Loucy (cell line): ENCODE measurements at regions not wholly inside any gene's neighbourhood (a gene's known extent, or its start where the extent isn't known, plus 50 kb on each side); places are given as distances from the start of the nearest gene placed in this dataset.

Source experiments
- H2AFZ ChIP-seq: fragments of 200-600 bp; sonication (generic); 2 replicates; pipeline ENCODE4 v1.6.0; 2016; ENCODE audit warnings: antibody characterized with exemption, mild to moderate bottlenecking, low read length, moderate library complexity
- H3F3A ChIP-seq: fragments of 200-600 bp; 2 replicates; pipeline ENCODE4 v1.6.0; 2016; ENCODE audit warnings: antibody characterized with exemption, low read depth, mild to moderate bottlenecking
- H3K27me3 ChIP-seq: fragments of 200-600 bp; sonication (generic); 2 replicates; pipeline ENCODE4 v1.6.1; 2014; ENCODE audit warnings: low read length, mild to moderate bottlenecking; ENCODE audit not compliant: insufficient read depth, poor library complexity, severe bottlenecking
- H3K36me3 ChIP-seq: fragments of 200-600 bp; sonication (generic); 2 replicates; pipeline ENCODE4 v1.6.1; 2016; ENCODE audit warnings: low read length; ENCODE audit not compliant: insufficient read depth
- H3K4me1 ChIP-seq: fragments of 200-600 bp; sonication (generic); 2 replicates; pipeline ENCODE4 v1.5.1; 2014; ENCODE audit warnings: low read length, mild to moderate bottlenecking; ENCODE audit not compliant: insufficient read depth, poor library complexity, severe bottlenecking
- H3K4me2 ChIP-seq: fragments of 200-600 bp; sonication (generic); 2 replicates; pipeline ENCODE4 v1.6.0; 2014; ENCODE audit warnings: antibody characterized with exemption, low read length, low read depth, mild to moderate bottlenecking; ENCODE audit not compliant: poor library complexity, severe bottlenecking
- H3K4me3 ChIP-seq: fragments of 200-600 bp; sonication (generic); 2 replicates; pipeline ENCODE4 v1.5.1; 2014; ENCODE audit warnings: low read length, mild to moderate bottlenecking, mixed read lengths; ENCODE audit not compliant: poor library complexity, severe bottlenecking
- H3K79me2 ChIP-seq: fragments of 200-600 bp; sonication (generic); 2 replicates; pipeline ENCODE4 v1.6.1; 2014; ENCODE audit warnings: low read length; ENCODE audit not compliant: insufficient read depth
- H3K9ac ChIP-seq: fragments of 200-600 bp; sonication (generic); 2 replicates; pipeline ENCODE4 v1.6.0; 2014; ENCODE audit warnings: mild to moderate bottlenecking, low read depth, low read length, moderate library complexity; ENCODE audit not compliant: poor library complexity, severe bottlenecking
- H3K9me2 ChIP-seq: fragments of 200-600 bp; sonication (generic); replicated peaks from 2 replicates; pipeline ENCODE4 v1.6.1; 2016; ENCODE audit warnings: low read depth, low read length, mixed read lengths
- H3K9me3 ChIP-seq: fragments of 200-600 bp; sonication (generic); 2 replicates; pipeline ENCODE4 v1.6.1; 2014; ENCODE audit warnings: mild to moderate bottlenecking, antibody characterized with exemption, low read length, low read depth; ENCODE audit not compliant: insufficient read depth
- H4K20me1 ChIP-seq: fragments of 200-600 bp; sonication (generic); 2 replicates; pipeline ENCODE4 v1.6.0; 2014; ENCODE audit warnings: antibody characterized with exemption, low read length, mild to moderate bottlenecking; ENCODE audit not compliant: insufficient read depth, poor library complexity, severe bottlenecking
- CTCF ChIP-seq: fragments of 200-600 bp; sonication (generic); conservative IDR thresholded peaks from 2 replicates; pipeline ENCODE4 v1.5.1; 2014; ENCODE audit warnings: mild to moderate bottlenecking, antibody characterized with exemption, low read length
- EZH2phosphoT487 ChIP-seq: fragments of 200-600 bp; IDR thresholded peaks from 2 replicates; pipeline ENCODE4 v1.6.1; 2018; ENCODE audit warnings: antibody characterized with exemption, mild to moderate bottlenecking, moderate library complexity, borderline replicate concordance

- Histone ChIP-seq H4K20me1 (no peaks in the 10 kb centered on the region), H3F3A (no peaks in the 10 kb centered on the region), H3K4me2 (no peak overlapping the region), H3K27me3 (no peaks in the 10 kb centered on the region), H3K36me3 (no peaks in the 10 kb centered on the region), H3K4me1 (peaks cover 9% of the 10 kb centered on the region), H3K9me3 (no peaks in the 10 kb centered on the region), H3K9me2 (no peaks in the 10 kb centered on the region), H3K9ac (no peak overlapping the region), H2AFZ (no peak overlapping the region), H3K4me3 (no peak overlapping the region), H3K79me2 (no peaks in the 10 kb centered on the region)
- TF ChIP-seq EZH2phosphoT487 = no peak
- TF ChIP-seq CTCF = no peak
These were observed 67.1 kb downstream of the MAP10 start for GRCh38 chr1:232872284-232872683.

DNA sequence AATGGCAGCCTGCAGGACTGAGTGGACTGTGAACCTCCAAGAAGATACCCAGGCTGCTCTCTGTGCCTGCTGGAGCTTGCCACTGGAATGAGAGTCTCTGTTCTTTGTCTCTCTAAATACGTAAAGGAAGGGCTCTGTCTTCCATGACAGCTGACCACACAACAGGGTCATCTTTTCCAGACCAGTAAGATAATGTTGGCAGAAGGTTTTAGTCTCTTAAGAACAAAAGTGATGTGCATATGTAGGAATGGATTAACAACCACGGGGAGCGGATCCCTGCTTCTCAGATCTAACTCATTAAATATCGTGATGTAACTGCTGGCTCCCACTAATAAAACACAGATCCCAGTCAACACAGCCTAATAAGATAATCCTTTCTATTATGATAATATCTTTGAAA lies 67.5 kb downstream of the MAP10 start:
- Histone ChIP-seq H3K9me2 (no peaks in the 10 kb centered on the region), H3K4me1 (peaks cover 9% of the 10 kb centered on the region), H2AFZ (no peak overlapping the region), H4K20me1 (no peaks in the 10 kb centered on the region), H3K79me2 (no peaks in the 10 kb centered on the region), H3K4me3 (no peak overlapping the region), H3K27me3 (no peaks in the 10 kb centered on the region), H3K36me3 (no peaks in the 10 kb centered on the region), H3K9ac (no peak overlapping the region), H3K4me2 (no peak overlapping the region), H3F3A (no peaks in the 10 kb centered on the region), H3K9me3 (no peaks in the 10 kb centered on the region)
- TF ChIP-seq EZH2phosphoT487 (no peak), CTCF (no peak)

GRCh38 chr1:232873412-232873811 lies 68.2 kb downstream of the MAP10 start:
- TF ChIP-seq EZH2phosphoT487 = no peak
- no peak for TF ChIP-seq CTCF
- Histone ChIP-seq H2AFZ (no peak overlapping the region), H3K9ac (no peak overlapping the region), H4K20me1 (no peaks in the 10 kb centered on the region), H3K36me3 (no peaks in the 10 kb centered on the region), H3K4me1 (peaks cover 9% of the 10 kb centered on the region), H3K27me3 (no peaks in the 10 kb centered on the region), H3F3A (no peaks in the 10 kb centered on the region), H3K9me2 (no peaks in the 10 kb centered on the region), H3K9me3 (no peaks in the 10 kb centered on the region), H3K4me2 (no peak overlapping the region), H3K79me2 (no peaks in the 10 kb centered on the region), H3K4me3 (no peak overlapping the region)
